PC-3 (cell line): ENCODE measurements at regions not wholly inside any gene's neighbourhood (a gene's known extent, or its start where the extent isn't known, plus 50 kb on each side); places are given as distances from the start of the nearest gene placed in this dataset.
A peak's percentile ranks its signal among the peaks of the same experiment; 100 is the strongest.

Source experiments
- ATAC-seq: fragments of 200-7000 bp; cut with Tn5 transposase; 2 replicates; pipeline ENCODE4 v1.9.1; 2020; ENCODE audit warnings: mild to moderate bottlenecking, moderate library complexity
- BruUV-seq: library from RNA; stranded (reverse); fragments of 400-500 nt; replicated peaks from 2 replicates; lab custom pipeline; 2021; lab: Mats Ljungman, UMichigan
- CTCF ChIA-PET: fragments of 300-600 bp; sonication (Branson Sonifier 250); formaldehyde crosslinking; loops from one replicate; lab custom pipeline; 2022; ENCODE audit warnings: antibody characterized with exemption; lab: Charles Lee
- POLR2A ChIA-PET: fragments of 300-600 bp; sonication (Branson Sonifier 250); formaldehyde crosslinking; loops from one replicate; lab custom pipeline; 2022; ENCODE audit warnings: antibody characterized with exemption; ENCODE audit not compliant: unreplicated experiment; lab: Charles Lee
- DNase-seq: peaks from one replicate; pipeline ENCODE4 v3.0.0-alpha.2; 2015
- H2AFZ ChIP-seq: fragments of 300-600 bp; sonication (generic); 2 replicates; pipeline ENCODE4 v1.6.0; 2016; ENCODE audit warnings: antibody characterized with exemption, low read length
- H3F3A ChIP-seq: fragments of 300-600 bp; sonication (generic); one replicate; pipeline ENCODE4 v1.6.0; 2017; ENCODE audit warnings: antibody characterized with exemption, low read length, control low read depth, mild to moderate bottlenecking; ENCODE audit not compliant: unreplicated experiment
- H3K27ac ChIP-seq: fragments of 300-600 bp; sonication (generic); 2 replicates; pipeline ENCODE4 v1.5.1; 2016; ENCODE audit warnings: mild to moderate bottlenecking, low read length
- H3K27me3 ChIP-seq: fragments of 300-600 bp; sonication (generic); 2 replicates; pipeline ENCODE4 v1.6.1; 2016; ENCODE audit warnings: low read length, mixed read lengths
- H3K36me3 ChIP-seq: fragments of 300-600 bp; sonication (generic); 2 replicates; pipeline ENCODE4 v1.6.1; 2016; ENCODE audit warnings: low read depth, mixed run types, low read length, mixed read lengths
- H3K4me1 ChIP-seq: fragments of 300-600 bp; sonication (generic); 2 replicates; pipeline ENCODE4 v1.5.1; 2016; ENCODE audit warnings: low read length; ENCODE audit not compliant: insufficient read depth
- H3K4me2 ChIP-seq: fragments of 300-600 bp; sonication (generic); 2 replicates; pipeline ENCODE4 v1.6.0; 2016; ENCODE audit warnings: low read length
- H3K4me3 ChIP-seq: fragments of 300-600 bp; sonication (generic); 2 replicates; pipeline ENCODE4 v1.5.1; 2016; ENCODE audit warnings: mild to moderate bottlenecking, low read length, mixed read lengths
- H3K79me2 ChIP-seq: fragments of 300-600 bp; sonication (generic); 2 replicates; pipeline ENCODE4 v1.6.1; 2017; ENCODE audit warnings: low read length, mixed read lengths
- H3K9ac ChIP-seq: fragments of 300-600 bp; sonication (generic); 2 replicates; pipeline ENCODE4 v1.6.0; 2016; ENCODE audit warnings: mild to moderate bottlenecking, low read length
- H3K9me2 ChIP-seq: fragments of 300-600 bp; sonication (generic); replicated peaks from 2 replicates; pipeline ENCODE4 v1.6.1; 2016; ENCODE audit warnings: mixed run types, low read length, mixed read lengths
- H3K9me3 ChIP-seq: fragments of 300-600 bp; sonication (generic); 2 replicates; pipeline ENCODE4 v1.6.1; 2016; ENCODE audit warnings: low read length, mixed read lengths
- H4K20me1 ChIP-seq: fragments of 300-600 bp; sonication (generic); 2 replicates; pipeline ENCODE4 v1.6.1; 2016; ENCODE audit warnings: low read length, mixed read lengths
- CTCF ChIP-seq: fragments of 300-600 bp; sonication (generic); conservative IDR thresholded peaks from 2 replicates; pipeline ENCODE4 v1.5.1; 2017; ENCODE audit warnings: antibody characterized with exemption, low read depth, mild to moderate bottlenecking, low read length
- EZH2 ChIP-seq: fragments of 300-600 bp; sonication (generic); IDR thresholded peaks from one replicate; pipeline ENCODE4 v1.6.1; 2017; ENCODE audit warnings: antibody characterized with exemption, mild to moderate bottlenecking, low read length; ENCODE audit not compliant: unreplicated experiment
- EZH2phosphoT487 ChIP-seq: fragments of 300-600 bp; sonication (generic); IDR thresholded peaks from 2 replicates; pipeline ENCODE4 v1.6.1; 2018; ENCODE audit warnings: mild to moderate bottlenecking, antibody characterized with exemption, low read length, borderline replicate concordance
- intact Hi-C: fragments of 100-400 bp; cut with micrococcal nuclease; formaldehyde crosslinking; loops from 2 replicates; pipeline ENCODE4 v1.9.0; 2023

DNA sequence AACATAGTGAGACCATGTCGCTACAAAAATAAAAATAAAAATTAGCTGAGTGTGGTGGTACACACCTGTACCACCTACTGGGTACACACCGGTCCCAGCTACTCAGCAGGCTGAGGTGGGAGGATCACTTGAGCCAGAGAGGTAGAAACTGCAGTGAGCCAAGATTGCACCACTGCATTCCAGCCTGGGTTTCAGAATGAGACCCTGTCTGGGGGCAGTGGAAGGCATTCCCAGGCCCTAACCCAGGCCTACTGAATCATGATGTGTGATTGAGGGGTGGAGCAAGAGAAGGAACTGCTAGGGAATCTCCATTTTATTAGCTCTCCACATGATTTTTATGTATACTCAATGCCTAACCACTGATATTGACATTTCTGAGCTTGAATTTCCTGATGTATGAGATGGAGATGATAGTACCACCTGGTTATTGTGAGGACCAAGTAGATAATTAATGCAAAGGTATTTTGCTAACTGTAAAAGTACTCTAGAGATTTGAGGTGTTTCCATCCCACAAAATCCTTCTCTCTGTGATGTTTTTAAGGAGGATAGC lies 169.5 kb upstream of the UMPS start:
- H3K4me3 ChIP-seq, result no peak overlapping the region
- H3K9me2 ChIP-seq, result no peaks in the 10 kb centered on the region
- H3K4me2 ChIP-seq, result no peak overlapping the region
- TF ChIP-seq EZH2, result no peak
- no peak for TF ChIP-seq EZH2phosphoT487
- no peak for TF ChIP-seq CTCF
- peak; percentile 52 for DNase-seq
- no peaks in the 10 kb centered on the region for H3F3A ChIP-seq
- no peaks in the 10 kb centered on the region for H3K9me3 ChIP-seq
- intact Hi-C loops, result loop anchor here (2.0 kb wide), 1 partner anchor 210 kb away; no protein-coding TSS in a partner anchor
- no peak overlapping the region for H3K27ac ChIP-seq
- no TSS peak for BruUV-seq
- no peaks in the 10 kb centered on the region for H3K36me3 ChIP-seq
- peaks cover 4% of the 10 kb centered on the region; the same call in 1 of the 2 replicates for H3K27me3 ChIP-seq
- H2AFZ ChIP-seq, result no peak overlapping the region
- peaks cover 46% of the 10 kb centered on the region for H3K4me1 ChIP-seq
- no peak for ATAC-seq
- no peak overlapping the region for H3K9ac ChIP-seq
- no peaks in the 10 kb centered on the region for H4K20me1 ChIP-seq
- H3K79me2 ChIP-seq, result no peaks in the 10 kb centered on the region
- ChIA-PET CTCF (no interaction called here), POLR2A (no interaction called here)

DNA sequence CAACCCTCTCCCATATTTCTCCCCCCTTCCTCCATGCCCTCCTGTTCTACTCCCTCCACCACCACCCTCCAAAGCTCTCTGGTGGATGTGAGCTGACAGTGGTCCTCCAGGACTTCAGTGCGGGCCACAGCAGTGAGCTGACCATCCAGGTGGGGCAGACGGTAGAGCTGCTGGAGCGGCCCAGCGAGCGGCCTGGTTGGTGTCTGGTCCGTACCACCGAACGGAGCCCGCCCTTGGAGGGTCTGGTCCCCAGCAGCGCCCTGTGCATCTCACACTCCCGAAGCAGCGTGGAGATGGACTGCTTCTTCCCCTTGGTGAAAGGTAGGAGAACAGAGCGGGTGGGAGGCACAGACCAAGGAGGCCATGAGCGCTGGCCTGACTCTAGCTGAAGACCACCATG lies 167.5 kb upstream of the UMPS start:
- H3K36me3 ChIP-seq, result no peaks in the 10 kb centered on the region

More for the DNA sequence above, 167.5 kb upstream of the UMPS start:
- no peak overlapping the region for H3K9ac ChIP-seq
- H3K79me2 ChIP-seq, result no peaks in the 10 kb centered on the region
- no peak overlapping the region for H3K4me2 ChIP-seq
- DNase-seq (no peak), ATAC-seq (no peak)
- TF ChIP-seq CTCF (no peak), EZH2 (no peak)
- no peaks in the 10 kb centered on the region for H3K9me2 ChIP-seq
- CTCF ChIA-PET, result no interaction called here
- H3K4me1 ChIP-seq, result peaks cover 39% of the 10 kb centered on the region
- H3K4me3 ChIP-seq, result no peak overlapping the region
- H3F3A ChIP-seq, result no peaks in the 10 kb centered on the region
- no peaks in the 10 kb centered on the region for H3K27me3 ChIP-seq
- no TSS peak for BruUV-seq
- intact Hi-C loops, result no loop called here
- no peak overlapping the region for H3K27ac ChIP-seq
- no peak overlapping the region for H2AFZ ChIP-seq
- POLR2A ChIA-PET, result no interaction called here
- no peaks in the 10 kb centered on the region for H4K20me1 ChIP-seq
- no peaks in the 10 kb centered on the region for H3K9me3 ChIP-seq
